NCI-H128 (cell line): ENCODE measurements at regions not wholly inside any gene's neighbourhood (a gene's known extent, or its start where the extent isn't known, plus 50 kb on each side); places are given as distances from the start of the nearest gene placed in this dataset.
"Not testable (repeated sequence)": the region's sequence is repeated elsewhere in the genome, so short reads cannot be mapped to it uniquely, and the experiment has no call there.

Source experiments
- DNase-seq: peaks from one replicate; lab custom pipeline; 2025; ENCODE audit not compliant: unreplicated experiment; lab: John Stamatoyannopoulos, UW

DNA sequence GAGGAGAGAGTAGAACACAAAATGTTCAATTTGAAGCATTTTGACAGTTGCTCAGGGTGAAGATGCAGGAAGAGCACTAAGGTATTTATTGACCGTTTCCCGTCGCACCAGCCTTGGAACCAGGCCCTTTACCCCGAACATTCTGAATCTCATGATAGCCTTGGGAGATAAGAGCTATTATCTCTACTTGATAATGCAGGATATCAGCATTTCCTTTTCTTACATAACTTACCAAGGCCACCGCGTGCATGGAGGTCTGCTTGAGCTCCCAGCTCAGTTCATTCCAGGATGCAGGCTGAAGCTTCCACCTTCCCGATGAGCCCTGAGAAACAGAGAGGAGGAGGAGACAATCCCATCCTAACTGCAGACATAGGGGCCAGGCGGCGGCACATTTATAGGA, 324.2 kb upstream of the COBL start:
- DNase-seq, result no peak

DNA sequence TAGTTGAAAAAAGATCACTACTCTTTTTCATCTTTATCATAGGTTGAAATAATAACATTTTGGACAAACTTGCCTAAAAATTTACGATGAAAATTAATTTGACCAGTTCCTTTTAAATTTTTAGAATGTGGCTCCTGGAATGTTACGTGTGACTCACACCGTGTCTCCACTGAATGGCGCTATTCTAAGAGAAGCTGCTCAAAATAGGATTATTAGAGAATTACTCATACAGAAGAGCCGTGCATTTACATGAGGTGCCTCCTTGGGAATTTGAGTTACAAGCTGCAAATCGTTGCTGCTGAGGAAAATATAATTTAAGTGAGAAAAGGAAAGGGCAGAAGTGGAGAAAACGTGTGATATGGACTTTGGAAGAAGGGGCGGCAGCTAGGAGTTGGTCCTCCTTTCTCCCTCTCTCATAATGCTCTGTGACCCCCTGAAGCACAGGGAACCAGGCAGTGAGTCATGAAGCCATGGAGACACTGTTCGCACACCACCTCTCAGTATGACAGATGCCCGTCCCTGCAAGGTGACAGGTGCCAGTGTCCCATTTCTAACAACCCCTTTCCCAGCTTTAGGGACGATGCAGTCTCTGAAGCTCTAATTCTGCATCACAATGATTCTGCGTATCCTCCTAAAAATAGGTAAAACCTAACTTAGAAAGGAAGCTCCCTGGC, 323.2 kb upstream of the COBL start:
- no peak for DNase-seq

DNA sequence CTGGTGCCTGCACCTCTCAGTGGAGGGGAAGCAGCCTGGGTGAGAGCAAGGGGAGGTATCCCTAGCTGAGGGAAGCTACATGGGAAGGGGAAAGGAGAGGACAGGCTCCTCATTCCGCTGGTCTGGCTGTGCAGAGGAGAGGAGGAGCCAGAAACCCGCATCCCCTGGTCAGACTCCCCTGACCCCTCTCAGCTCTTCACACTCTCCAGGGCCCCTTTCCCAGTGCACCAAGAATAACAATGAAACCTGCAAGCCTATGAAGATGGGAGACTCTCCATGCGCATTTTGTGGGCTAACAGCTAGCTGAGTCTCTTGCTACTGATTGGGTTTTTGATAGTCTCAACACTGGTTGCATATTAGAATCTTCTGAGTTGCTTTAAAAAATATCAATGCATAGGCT, 319.9 kb upstream of the COBL start:
- no peak for DNase-seq

DNA sequence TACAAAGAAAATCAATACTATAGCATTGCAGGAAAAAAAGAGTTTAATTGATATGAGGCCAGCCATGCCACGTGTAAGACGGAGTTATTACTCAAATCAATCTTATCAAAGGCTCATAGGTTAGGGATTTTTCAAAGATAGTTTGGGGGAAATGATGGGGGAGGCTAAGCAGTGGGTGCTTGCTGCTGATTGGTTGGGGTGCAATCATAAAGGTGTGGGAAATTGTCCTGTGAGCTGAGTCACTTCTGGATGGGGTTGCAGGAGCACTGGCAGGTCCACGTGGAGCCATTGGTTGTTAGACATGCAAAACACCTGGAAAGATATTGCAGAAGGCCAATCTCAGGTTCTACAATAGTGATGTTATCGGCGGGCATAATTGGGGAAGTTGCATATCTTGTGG, 319.2 kb upstream of the COBL start:
- no peak for DNase-seq

DNA sequence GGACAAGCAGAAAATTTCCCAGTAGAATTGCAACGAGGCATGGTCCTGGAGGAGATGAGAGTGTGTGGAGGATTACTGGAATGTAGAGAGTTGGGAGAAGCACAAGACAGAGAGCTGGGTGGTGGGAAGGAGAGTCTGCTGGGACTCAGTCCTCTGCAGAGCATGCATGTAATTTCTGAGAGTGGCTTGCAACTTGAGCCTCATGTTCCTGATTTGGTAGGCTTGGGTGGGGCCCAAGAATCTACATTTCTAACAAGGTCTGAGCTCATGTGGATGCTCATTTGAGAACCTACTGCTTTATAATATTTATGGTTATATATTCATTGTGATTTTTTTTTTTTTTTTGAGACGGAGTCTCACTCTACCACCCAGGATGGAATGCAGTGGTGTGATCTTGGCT, 317.9 kb upstream of the COBL start:
- no peak for DNase-seq

DNA sequence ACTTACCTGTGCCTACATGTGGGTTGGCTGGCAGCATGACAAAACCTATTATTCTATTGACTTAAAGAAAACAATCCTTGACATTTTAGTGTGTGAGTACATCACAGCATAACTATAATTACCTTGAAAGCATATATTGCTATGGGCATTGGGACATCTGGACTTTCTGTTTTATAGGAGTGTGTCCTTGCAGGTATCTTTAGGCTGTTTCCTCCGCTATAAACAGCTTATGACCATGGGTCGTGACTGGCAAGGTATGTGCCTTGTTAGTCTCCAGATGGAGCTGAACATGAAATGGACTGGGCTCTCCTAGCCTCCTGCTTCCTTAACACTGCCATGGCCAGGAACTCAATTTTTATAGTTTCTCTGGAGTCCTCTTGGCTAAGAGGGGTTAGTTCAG, 317.4 kb upstream of the COBL start:
- DNase-seq, result no peak

DNA sequence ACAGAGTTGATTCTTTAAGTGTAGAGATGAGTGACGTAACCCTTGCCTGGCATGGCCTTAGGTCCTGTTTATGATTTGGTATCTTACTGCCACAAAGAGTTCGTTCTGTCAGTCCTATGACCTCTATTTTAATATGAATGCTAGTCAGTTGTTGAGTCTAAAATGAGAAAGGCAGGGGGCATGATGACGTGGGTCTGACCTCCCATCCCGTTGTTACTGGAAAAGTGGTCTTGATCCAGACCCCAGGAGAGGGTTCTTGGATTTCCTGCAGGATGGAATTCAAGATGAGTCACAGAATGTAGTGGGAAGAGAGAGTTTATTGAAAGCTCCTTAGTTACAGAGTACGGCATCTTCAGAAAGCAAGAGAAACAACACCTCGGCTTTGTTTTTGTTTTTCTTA, 317.0 kb upstream of the COBL start:
- DNase-seq, result no peak

DNA sequence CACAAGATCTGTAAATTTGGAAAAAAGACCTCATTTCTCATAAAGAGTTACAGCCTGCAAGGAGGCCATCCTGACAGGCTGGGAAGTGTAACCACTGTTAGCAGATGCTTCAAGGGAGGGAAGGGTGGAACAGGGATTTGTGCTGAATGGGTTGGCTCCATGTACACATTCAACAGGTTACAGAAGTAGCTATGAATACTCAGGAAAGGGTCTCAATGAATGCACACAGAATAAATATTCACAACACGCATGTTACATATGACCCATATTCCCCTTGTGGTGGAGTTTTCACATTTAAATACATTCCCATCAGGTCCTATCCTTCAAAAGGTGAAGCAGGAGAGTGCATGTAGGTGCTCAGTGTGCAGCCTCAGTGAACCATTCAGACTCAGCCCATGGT, 316.4 kb upstream of the COBL start:
- no peak for DNase-seq

DNA sequence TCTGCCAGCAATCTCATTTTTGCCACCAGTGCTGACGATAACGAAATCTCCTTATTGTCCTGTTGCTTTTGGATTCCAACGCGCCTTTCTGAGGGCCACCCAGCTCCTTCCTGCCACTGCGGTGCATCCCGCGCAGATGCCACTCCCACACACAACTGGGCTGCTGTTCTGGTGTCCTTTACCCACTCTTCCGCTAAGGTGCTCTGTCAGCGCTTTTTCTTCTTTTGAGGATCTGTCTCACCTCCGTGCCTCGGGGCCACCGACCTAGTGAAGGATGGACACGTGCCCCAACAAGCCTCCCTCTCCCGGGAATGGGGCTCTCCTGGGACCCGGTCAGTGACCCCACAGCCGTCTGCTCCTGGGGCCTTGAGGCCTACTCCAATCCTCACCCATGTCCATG, 314.3 kb upstream of the COBL start:
- no peak for DNase-seq

DNA sequence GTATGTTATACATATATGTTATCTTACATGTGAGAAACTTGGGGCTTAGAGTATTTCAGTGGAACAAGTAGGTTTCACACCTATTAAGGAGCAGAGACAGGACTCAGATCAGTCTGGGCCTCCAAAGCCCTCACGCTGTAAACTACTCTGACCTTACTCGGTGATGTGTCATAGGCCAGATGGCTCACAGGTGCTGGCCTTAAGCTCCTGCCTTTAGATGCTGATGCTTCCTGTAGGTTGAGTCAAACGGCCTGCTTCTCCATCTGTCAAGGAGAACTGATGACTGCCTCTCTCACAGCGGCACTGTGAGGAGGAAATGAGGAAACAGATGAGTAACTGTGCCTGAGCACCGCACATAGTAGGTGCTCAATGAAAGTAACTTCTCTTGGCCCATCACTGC, 312.6 kb upstream of the COBL start:
- no peak for DNase-seq

DNA sequence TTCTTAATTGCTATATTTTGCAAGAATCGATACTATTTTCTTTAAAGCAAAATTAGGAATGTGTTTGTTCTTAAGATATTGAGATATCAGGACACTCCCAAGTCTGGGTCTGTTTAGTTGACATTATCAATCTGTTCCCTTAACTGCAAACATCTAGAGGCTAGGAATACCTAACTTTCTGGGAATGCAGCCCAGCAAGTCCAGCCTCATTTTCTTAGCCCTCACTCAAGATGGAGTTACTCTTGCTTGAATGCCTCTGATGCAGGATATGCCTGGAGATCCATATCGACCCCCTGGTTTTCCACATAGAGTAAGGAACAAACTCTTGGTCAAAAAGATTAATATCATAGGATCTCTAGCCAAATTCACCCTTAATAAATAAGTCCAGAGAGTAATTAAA, 305.3 kb upstream of the COBL start:
- DNase-seq, result no peak

DNA sequence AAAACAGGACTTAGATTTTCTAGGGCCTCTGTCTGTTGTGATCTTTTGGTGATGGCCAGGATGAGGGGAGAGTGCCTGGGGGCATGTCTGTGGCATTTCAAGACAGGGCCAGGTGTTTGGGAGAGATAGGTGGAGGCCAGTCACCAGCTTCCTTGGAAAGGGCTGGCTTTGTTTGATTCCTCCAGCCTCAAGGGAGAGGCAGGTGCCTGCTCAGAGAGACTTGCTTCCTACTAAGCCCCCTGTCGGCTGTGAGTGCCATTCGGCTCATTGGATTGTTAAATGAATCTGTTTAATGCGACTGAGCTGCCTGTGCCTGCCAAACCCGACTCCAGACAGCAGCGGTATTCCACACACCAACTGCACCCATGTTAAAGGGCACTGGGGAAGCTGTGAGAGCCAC, 304.1 kb upstream of the COBL start:
- DNase-seq, result no peak

DNA sequence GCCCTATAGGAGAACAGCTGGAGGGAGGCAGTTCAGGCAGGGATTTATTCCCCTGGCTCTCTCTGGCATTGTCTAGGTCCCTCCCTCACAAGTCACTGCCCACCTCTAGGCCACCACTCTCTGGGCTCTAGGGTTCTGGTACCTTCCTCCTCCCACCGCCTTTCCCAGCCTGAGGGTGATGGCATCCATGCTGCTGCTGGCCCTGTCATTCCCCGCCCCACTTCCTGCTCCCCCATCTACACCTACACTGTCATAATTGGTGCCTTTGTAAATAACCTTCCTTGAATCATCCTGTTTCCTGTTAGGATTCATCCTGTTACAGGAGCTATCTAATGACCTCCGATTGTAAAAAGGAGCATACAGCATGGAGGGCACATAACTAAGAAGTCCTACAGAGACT, 303.3 kb upstream of the COBL start:
- no peak for DNase-seq

DNA sequence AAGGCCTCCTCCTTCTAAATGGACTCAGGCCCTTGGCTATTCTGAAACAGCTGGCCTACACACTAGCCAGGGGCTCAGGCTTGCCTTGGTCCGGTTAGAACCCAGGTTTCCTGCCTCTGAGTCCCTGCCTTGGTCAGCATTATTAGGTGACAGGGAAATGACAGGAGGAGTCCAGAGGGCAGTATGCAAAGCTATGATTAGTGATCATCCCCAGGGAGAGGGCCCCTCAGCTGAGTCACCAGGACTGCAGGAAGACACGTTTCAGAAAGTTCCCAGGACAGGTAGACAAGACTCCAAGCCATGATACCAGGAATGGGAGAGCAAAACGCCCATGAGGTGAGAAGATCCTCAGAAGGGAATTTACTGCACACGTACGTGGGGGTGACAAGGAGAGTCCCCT, 301.1 kb upstream of the COBL start:
- no peak for DNase-seq

DNA sequence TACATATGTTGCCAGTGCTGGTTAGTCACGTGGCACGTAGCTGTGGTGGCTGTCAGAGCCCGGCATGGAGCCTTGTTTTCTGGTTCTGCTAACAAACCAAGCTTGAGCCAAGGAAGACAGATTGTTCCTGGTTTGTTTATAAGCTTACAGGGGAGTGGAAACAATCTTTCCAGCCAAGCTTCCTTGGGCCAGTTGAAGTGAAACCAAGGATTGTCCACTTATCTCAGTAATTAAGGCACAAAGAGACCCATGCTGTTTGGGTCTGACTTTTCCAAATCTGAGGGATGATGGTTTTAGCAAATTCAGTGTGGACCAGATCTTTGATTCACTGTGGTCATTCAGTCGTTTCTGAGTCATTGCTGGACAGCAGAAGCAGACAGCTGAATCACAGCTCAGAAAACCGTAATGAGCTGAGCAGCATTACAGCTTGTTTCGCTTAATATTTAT, 297.3 kb upstream of the COBL start:
- DNase-seq, result no peak

DNA sequence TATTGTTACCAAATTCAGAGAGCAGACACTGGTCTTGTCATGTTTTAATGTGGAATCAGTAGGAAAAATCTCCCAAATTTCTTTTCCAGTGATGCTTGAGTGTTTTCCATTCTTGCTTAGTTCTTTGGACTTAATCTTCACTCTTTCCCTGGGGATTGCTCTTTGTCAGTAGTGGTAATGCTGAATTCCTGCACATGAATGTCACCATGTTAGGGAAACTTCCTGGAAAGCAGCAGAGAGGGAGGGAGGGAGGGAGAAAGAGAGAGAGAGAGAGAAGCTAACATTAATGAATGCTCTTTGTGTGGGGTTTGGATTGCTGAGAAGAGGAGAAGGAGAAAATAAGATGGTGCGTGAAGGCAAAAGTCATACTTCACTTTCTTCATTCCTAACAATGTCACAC, 295.3 kb upstream of the COBL start:
- no peak for DNase-seq

DNA sequence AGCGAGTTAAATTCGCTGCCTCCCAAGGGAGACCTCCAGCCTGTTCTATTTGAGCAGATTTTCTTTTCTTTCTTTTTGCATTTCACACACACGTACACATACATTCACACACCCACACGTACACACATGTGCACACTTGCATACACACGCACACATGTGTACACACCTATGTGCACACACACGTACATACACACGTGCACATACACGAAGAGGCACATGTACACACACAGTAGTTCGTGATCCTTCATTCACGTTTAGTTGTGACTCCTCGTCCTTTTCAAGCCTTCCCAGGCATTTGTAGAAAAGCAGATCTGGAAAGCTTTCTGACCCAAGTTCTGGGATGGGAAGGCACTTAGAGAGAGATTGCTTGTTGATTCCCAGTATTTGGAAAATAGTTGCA, 290.8 kb upstream of the COBL start:
- no peak for DNase-seq

DNA sequence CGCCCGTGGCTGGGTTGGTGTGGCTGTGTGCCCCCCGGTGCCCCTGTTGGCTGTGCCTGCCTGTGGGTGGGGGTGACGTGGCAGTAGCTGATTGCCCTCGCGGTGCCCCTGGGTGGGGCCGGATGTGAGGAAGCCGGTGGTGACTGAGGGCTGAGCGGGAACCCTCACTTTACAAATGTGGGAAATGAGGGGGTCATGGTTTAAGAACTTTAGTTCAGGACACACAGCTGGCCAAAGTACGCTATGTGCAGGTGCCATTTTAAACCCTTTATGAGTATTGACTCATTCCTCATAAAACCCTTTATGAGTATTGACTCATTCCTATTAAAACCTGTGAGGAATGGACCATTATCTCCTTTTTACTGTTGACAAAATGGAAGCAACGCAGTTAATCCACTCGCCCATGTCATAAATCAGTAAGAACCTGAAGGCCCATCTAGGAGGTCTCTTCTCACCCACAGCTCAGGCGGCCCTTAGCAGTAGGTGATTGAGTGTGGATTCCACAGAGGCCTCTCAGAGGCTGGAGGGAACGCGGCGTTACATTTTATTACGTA, 290.1 kb upstream of the COBL start:
- DNase-seq, result no peak

DNA sequence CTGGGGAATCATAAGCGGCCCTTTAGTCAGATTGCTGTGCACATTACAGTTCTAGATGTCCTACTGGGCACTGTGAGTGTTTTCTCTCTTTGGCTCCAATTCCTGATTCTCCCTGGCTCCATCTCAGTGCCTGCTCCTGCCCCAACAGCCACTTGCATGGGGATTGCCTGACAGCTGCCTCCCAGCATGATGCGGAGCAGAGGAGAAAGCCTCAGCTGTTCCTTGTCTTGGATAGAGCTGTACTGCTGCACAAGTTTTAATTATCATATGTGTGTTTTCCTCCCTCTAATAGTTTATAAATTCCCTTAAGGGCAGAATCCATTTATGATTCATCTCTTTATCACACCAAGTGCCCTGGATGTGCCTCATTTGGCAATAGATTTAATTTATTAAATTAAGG, 285.8 kb upstream of the COBL start:
- no peak for DNase-seq

DNA sequence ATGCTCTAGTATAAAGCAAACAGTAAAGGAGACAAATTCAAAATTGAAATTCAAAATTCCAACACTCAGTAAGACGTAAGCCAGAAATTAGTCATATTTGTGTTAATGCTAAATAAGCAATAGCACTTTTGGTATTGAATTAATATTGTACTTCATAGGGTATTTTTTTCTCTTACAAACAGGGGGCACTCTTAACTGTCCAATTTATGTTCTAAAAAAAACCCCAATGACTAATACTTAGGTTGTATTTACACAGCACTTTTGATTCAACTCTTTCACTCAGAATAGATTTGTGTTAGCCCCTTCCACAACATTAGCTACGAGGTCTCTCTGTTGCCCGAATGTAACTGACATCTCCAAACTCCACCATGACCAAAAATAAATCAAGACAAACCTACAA, 284.9 kb upstream of the COBL start:
- no peak for DNase-seq

DNA sequence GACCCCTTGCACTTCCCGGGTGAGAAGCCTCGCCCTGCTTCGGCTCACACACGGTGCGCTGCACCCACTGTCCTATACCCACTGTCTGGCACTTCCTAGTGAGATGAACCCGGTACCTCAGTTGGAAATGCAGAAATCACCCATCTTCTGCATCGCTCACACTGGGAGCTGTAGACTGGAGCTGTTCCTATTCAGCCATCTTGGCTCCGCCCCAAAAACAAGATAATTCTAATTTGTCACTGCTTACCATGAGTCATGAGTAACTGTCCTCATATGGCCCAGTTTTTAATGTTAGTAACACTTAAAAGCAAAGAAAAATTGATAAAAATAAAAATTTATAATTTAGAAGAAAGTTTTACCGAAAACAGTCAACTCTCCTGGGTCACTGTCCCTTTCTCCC, 283.3 kb upstream of the COBL start:
- DNase-seq, result not testable (repeated sequence)

DNA sequence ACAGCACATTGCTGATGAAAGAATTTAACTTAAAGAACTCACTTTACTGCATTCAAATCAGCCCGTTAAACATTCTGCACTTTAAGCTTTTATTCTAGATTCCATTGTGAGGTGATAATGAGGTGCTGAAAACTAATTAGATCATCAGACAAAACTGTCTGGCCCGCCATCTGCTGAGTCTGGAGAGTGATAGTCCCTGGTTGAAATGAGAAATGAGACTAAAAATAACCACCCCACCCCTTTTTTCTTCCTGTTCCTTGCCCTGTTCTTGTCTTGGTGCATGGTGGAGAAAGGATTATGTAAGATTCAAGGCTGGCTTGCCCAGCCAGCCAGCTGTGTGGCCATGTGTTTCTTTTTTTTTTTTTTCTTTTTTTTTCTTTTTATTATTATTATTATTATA, 277.0 kb upstream of the COBL start:
- DNase-seq, result no peak

DNA sequence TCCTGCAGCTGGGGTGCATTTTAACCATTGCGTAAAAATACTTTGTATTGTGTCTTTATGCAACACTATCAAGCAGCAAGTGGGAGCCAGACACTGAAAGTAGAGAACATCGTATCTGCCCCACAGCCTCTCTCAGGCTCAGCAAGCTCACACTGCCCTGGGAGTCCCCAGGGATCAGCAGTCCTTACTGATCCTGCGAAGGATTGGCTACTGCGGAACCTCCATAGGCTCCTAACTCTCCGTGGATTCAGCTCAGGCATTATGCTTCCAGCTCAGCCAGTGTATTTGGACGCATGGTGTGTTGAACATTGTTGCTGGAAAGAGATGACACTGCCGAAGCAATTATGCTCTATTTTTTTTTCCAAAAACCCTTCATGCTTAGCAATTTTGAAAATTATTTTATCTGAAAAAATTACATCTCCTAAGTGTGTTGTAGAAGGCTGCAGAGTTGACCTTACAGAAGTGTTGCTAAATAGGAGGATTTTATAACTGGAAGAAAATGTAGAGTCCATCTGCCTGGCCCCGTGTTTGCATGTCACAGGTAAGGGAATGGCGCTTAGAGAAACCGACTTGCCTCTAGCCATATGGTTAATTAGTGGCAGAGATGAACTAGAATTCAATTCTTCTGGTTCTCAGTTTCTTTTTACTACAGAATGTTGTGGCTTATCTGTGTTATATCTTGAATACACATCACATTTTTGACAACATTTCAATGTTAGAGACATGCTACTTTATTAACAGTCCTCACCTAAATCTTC, 276.4 kb upstream of the COBL start:
- no peak for DNase-seq
